ENCODE measurements at regions not wholly inside any gene's neighbourhood (a gene's known extent, or its start where the extent isn't known, plus 50 kb on each side); places are given as distances from the start of the nearest gene placed in this dataset.

DNA sequence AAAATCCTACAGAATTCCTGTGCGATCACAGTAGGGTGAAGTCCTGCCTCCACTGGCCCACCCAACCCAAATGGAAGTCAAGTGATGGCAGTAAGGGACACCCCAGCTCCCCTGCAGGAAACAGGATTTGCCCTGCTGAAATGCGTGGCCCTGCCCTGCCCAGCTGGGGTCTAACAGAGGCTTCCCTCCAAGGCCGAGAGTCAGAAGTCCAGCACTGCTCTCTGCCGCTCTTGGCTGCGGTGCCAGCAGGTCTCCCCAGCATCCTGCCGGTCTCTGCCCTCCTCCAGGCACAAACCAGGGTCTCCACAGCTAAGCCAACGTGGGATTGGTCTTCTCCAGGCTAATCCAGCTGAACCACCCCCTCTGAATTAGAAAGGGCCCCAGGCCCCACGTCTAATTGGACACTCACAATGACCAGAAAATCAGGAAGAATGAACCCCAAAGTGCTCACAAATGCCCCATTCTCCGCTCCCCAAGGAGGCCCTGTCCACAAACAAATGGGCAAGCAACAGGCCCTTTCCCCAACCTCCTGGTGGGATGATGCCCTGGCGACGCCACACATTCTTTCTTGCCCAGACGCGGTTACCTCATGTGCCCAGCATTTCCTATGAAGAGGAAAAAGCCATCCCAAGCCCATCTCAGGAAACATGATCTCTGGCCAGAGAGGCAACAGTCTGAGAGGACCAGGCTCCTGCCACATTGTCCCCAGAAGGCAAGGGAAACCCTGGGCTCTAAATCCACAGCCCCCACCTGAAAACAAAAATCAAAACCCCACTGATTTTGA is 117.2 kb downstream of the BANF2 start:
- H3K4me3 ChIP-seq (ENCODE audit: low read depth, low read length) = no peak overlapping the region
- TF ChIP-seq, protein P1, sequence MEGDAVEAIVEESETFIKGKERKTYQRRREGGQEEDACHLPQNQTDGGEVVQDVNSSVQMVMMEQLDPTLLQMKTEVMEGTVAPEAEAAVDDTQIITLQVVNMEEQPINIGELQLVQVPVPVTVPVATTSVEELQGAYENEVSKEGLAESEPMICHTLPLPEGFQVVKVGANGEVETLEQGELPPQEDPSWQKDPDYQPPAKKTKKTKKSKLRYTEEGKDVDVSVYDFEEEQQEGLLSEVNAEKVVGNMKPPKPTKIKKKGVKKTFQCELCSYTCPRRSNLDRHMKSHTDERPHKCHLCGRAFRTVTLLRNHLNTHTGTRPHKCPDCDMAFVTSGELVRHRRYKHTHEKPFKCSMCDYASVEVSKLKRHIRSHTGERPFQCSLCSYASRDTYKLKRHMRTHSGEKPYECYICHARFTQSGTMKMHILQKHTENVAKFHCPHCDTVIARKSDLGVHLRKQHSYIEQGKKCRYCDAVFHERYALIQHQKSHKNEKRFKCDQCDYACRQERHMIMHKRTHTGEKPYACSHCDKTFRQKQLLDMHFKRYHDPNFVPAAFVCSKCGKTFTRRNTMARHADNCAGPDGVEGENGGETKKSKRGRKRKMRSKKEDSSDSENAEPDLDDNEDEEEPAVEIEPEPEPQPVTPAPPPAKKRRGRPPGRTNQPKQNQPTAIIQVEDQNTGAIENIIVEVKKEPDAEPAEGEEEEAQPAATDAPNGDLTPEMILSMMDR (IDR thresholded peaks at IDR 0.05; ENCODE audit: insufficient read depth, low read length) = no peak
- no peak for DNase-seq (ENCODE audit: low read depth)

GRCh38 chr20:17811628-17811965 is 111.8 kb downstream of the BANF2 start:
- TF ChIP-seq, protein P1 (IDR thresholded peaks at IDR 0.05; ENCODE audit: insufficient read depth, low read length) = no peak
- DNase-seq (ENCODE audit: low read depth) = no peak
- H3K4me3 ChIP-seq (ENCODE audit: low read depth, low read length) = no peak overlapping the region

- no peak overlapping the region for H3K4me3 ChIP-seq (ENCODE audit: low read depth, low read length)
- DNase-seq (ENCODE audit: low read depth) = no peak
- TF ChIP-seq, protein P1 (IDR thresholded peaks at IDR 0.05; ENCODE audit: insufficient read depth, low read length) = no peak
Measured at GRCh38 chr20:17810847-17811627, 111.3 kb downstream of the BANF2 start.

GRCh38 chr20:17810062-17810631 is 110.4 kb downstream of the BANF2 start:
- TF ChIP-seq, protein P1 (IDR thresholded peaks at IDR 0.05; ENCODE audit: insufficient read depth, low read length) = no peak
- DNase-seq (ENCODE audit: low read depth) = peak; percentile 31
- H3K4me3 ChIP-seq (ENCODE audit: low read depth, low read length) = no peak overlapping the region

DNA sequence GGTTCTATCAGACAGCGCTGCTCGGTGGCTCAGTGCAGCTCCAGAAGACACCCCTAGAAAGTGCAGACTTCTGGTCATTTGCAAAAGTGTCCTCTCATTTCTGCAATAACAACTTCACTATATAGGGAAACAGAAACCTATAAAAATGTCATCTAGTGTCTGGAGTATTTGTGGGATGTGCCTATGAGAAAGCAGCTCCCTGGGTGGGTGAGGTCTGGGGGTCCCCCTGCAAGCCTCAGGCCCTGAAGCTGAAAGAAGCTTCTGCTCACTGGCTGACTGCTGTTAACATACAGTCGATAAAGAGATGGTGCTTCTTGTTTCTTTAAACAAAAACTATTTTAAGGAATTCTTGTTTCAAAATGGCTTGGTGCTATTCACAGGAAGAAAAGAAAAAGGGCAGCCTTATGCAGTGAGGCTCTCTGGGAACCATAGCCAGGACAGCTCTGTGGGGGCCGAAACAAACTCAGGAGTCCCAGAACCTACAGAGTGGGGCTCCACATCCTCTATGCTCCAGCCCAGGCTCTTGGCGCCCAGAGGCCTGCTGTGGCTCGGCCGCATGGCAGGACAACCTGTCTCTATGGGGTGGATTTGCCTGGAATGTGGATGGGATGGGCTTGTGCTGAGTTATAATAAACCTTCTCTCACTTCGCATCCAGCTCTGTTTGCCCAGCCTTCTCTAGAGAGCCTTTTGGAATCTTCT is 109.7 kb downstream of the BANF2 start:
- H3K4me3 ChIP-seq (ENCODE audit: low read depth, low read length) = no peak overlapping the region
- DNase-seq (ENCODE audit: low read depth) = peak; percentile 20
- TF ChIP-seq, protein P1 (IDR thresholded peaks at IDR 0.05; ENCODE audit: insufficient read depth, low read length) = no peak

- no peak for DNase-seq (ENCODE audit: low read depth)
- TF ChIP-seq, protein P1 (IDR thresholded peaks at IDR 0.05; ENCODE audit: insufficient read depth, low read length) = no peak
- no peak overlapping the region for H3K4me3 ChIP-seq (ENCODE audit: low read depth, low read length)
Measured at GRCh38 chr20:17808782-17809181, 109.0 kb downstream of the BANF2 start.
